ENCODE measurements at regions not wholly inside any gene's neighbourhood (a gene's known extent, or its start where the extent isn't known, plus 50 kb on each side); places are given as distances from the start of the nearest gene placed in this dataset.

GRCh38 chr5:143966280-143966679 lies 154.3 kb downstream of the HMHB1 start:
- Histone ChIP-seq H3K36me3 (replicated peaks in 1 of 2; ENCODE audit: control insufficient read depth in 1 of 2, insufficient read depth in 2 of 2, low read length in 2 of 2) (no peaks in the 10 kb centered on the region), H3K4me3 (replicated peaks in 1 of 3; ENCODE audit: low read depth in 2 of 3, low read length in 3 of 3) (no peak overlapping the region), H3K4me2 (replicated peaks; ENCODE audit: extremely low read depth, low read length, poor library complexity, severe bottlenecking) (no peak overlapping the region), H2AFZ (ENCODE audit: insufficient read depth, low read depth, low read length, poor library complexity, severe bottlenecking) (no peak overlapping the region), H3K9me3 (replicated peaks in 1 of 2; ENCODE audit: control insufficient read depth in 1 of 2, insufficient read depth in 1 of 2, low read length in 2 of 2) (no peaks in the 10 kb centered on the region), H3K79me2 (ENCODE audit: insufficient read depth, low read length) (no peaks in the 10 kb centered on the region), H4K20me1 (ENCODE audit: insufficient read depth, low read length) (no peaks in the 10 kb centered on the region), H3K4me1 (ENCODE audit: control insufficient read depth in 1 of 2, insufficient read depth in 2 of 2, low read length in 2 of 2) (no peaks in the 10 kb centered on the region), H3K27me3 (ENCODE audit: control insufficient read depth in 2 of 2, insufficient read depth in 2 of 2, low read length in 2 of 2) (no peaks in the 10 kb centered on the region), H3K27ac (ENCODE audit: low read depth in 1 of 2, low read length in 2 of 2) (no peak overlapping the region), H3K9ac (ENCODE audit: insufficient read depth, low read length, poor library complexity, severe bottlenecking) (no peak overlapping the region)
- no CpG with 5 or more reads among the region's 1 CpG for WGBS (ENCODE audit: insufficient coverage)
- no peak for TF ChIP-seq CTCF (IDR thresholded peaks at IDR 0.05)
- no peak for DNase-seq
- Mint-ChIP-seq H3K27ac (no peak overlapping the region), H3K27me3 (ENCODE audit: low read depth in 3 of 3) (peaks cover 0 to 4% (median 2%) of the 10 kb centered on the region in 3 donors), H3K4me3 (no peak overlapping the region), H3K4me1 (peaks cover 2% of the 10 kb centered on the region), H3K36me3 (no peaks in the 10 kb centered on the region), H3K9me3 (no peaks in the 10 kb centered on the region)
- intact Hi-C loops (cut with micrococcal nuclease): no loop called here

GRCh38 chr5:143968071-143968878 lies 156.3 kb downstream of the HMHB1 start:
- intact Hi-C loops (cut with micrococcal nuclease): no loop called here
- Mint-ChIP-seq H3K4me1 (peaks cover 8% of the 10 kb centered on the region), H3K27ac (no peak overlapping the region), H3K27me3 (ENCODE audit: low read depth in 3 of 3) (peaks cover 0 to 2% (median 2%) of the 10 kb centered on the region in 3 donors), H3K9me3 (peaks cover 0 to 3% (median 0%) of the 10 kb centered on the region in 7 donors), H3K36me3 (no peaks in the 10 kb centered on the region), H3K4me3 (no peak overlapping the region)
- no peaks in the 10 kb centered on the region for H3K4me1 ChIP-seq (ENCODE audit: control insufficient read depth in 1 of 2, insufficient read depth in 2 of 2, low read length in 2 of 2)
- no peak for DNase-seq
- no CpG with 5 or more reads among the region's 3 CpGs for WGBS (ENCODE audit: insufficient coverage)
- H3K36me3 ChIP-seq (replicated peaks in 1 of 2; ENCODE audit: control insufficient read depth in 1 of 2, insufficient read depth in 2 of 2, low read length in 2 of 2): no peaks in the 10 kb centered on the region
- H3K27me3 ChIP-seq (ENCODE audit: control insufficient read depth in 2 of 2, insufficient read depth in 2 of 2, low read length in 2 of 2): no peaks in the 10 kb centered on the region
- H3K9me3 ChIP-seq (replicated peaks in 1 of 2; ENCODE audit: control insufficient read depth in 1 of 2, insufficient read depth in 1 of 2, low read length in 2 of 2): no peaks in the 10 kb centered on the region
- no peaks in the 10 kb centered on the region for H4K20me1 ChIP-seq (ENCODE audit: insufficient read depth, low read length)
- no peak overlapping the region for H3K27ac ChIP-seq (ENCODE audit: low read depth in 1 of 2, low read length in 2 of 2)
- TF ChIP-seq CTCF (IDR thresholded peaks at IDR 0.05): peak; percentile 13
- H3K4me2 ChIP-seq (replicated peaks; ENCODE audit: extremely low read depth, low read length, poor library complexity, severe bottlenecking): no peak overlapping the region
- H2AFZ ChIP-seq (ENCODE audit: insufficient read depth, low read depth, low read length, poor library complexity, severe bottlenecking): no peak overlapping the region
- no peak overlapping the region for H3K4me3 ChIP-seq (replicated peaks in 1 of 3; ENCODE audit: low read depth in 2 of 3, low read length in 3 of 3)
- H3K79me2 ChIP-seq (ENCODE audit: insufficient read depth, low read length): no peaks in the 10 kb centered on the region
- H3K9ac ChIP-seq (ENCODE audit: insufficient read depth, low read length, poor library complexity, severe bottlenecking): no peak overlapping the region
